H9 (cell line): ENCODE measurements at regions not wholly inside any gene's neighbourhood (a gene's known extent, or its start where the extent isn't known, plus 50 kb on each side); places are given as distances from the start of the nearest gene placed in this dataset.

ENCODE experiments used
- DNase-seq: peaks from one replicate; pipeline ENCODE4 v3.0.0-alpha.2; 2017
- H2AFZ ChIP-seq: one replicate; pipeline ENCODE4 v1.6.1; 2013; ENCODE audit warnings: mild to moderate bottlenecking, low read length, control low read depth, moderate library complexity
- H2AK5ac ChIP-seq: 2 replicates; pipeline ENCODE4 v1.6.1; 2013; ENCODE audit warnings: low read length, control low read depth, mixed read lengths; ENCODE audit not compliant: insufficient read length
- H2BK120ac ChIP-seq: one replicate; pipeline ENCODE4 v1.6.1; 2013; ENCODE audit warnings: low read depth, mild to moderate bottlenecking, low read length, control low read depth, inconsistent platforms; ENCODE audit not compliant: poor library complexity, severe bottlenecking
- H2BK12ac ChIP-seq: 2 replicates; pipeline ENCODE4 v1.6.1; 2013; ENCODE audit warnings: low read length, control low read depth, mixed read lengths, low read depth; ENCODE audit not compliant: insufficient read length
- H2BK15ac ChIP-seq: 2 replicates; pipeline ENCODE4 v1.6.1; 2013; ENCODE audit warnings: low read depth, low read length, control low read depth
- H2BK20ac ChIP-seq: one replicate; pipeline ENCODE4 v1.6.1; 2013; ENCODE audit warnings: low read depth, mild to moderate bottlenecking, low read length, control low read depth, inconsistent platforms; ENCODE audit not compliant: poor library complexity, severe bottlenecking
- H2BK5ac ChIP-seq: 2 replicates; pipeline ENCODE4 v1.6.1; 2013; ENCODE audit warnings: low read length, control low read depth, mixed read lengths; ENCODE audit not compliant: insufficient read length
- H3K14ac ChIP-seq: 2 replicates; pipeline ENCODE4 v1.6.1; 2013; ENCODE audit warnings: low read length, control low read depth; ENCODE audit not compliant: insufficient read depth
- H3K18ac ChIP-seq: 2 replicates; pipeline ENCODE4 v1.6.1; 2013; ENCODE audit warnings: low read depth, mild to moderate bottlenecking, mixed read lengths, low read length, control low read depth; ENCODE audit not compliant: insufficient read length
- H3K23ac ChIP-seq: 2 replicates; pipeline ENCODE4 v1.6.1; 2013; ENCODE audit warnings: low read length, control low read depth, mixed read lengths, low read depth; ENCODE audit not compliant: insufficient read length
- H3K23me2 ChIP-seq: 2 replicates; pipeline ENCODE4 v1.6.1; 2013; ENCODE audit warnings: low read depth, mild to moderate bottlenecking, mixed read lengths, low read length, control low read depth; ENCODE audit not compliant: insufficient read length, poor library complexity, severe bottlenecking
- H3K27ac ChIP-seq: 2 replicates; pipeline ENCODE4 v1.5.1; 2013; ENCODE audit warnings: low read length, control low read depth, mixed read lengths, low read depth; ENCODE audit not compliant: insufficient read length
- H3K27me3 ChIP-seq: 2 replicates; pipeline ENCODE4 v1.6.1; 2013; ENCODE audit warnings: low read length, control low read depth, inconsistent platforms; ENCODE audit not compliant: insufficient read depth
- H3K4ac ChIP-seq: 2 replicates; pipeline ENCODE4 v1.6.1; 2013; ENCODE audit warnings: low read depth, mild to moderate bottlenecking, control low read depth, inconsistent platforms, low read length, moderate library complexity
- H3K4me1 ChIP-seq: 2 replicates; pipeline ENCODE4 v1.6.1; 2013; ENCODE audit warnings: low read length, control low read depth, inconsistent platforms; ENCODE audit not compliant: insufficient read depth
- H3K4me2 ChIP-seq: 2 replicates; pipeline ENCODE4 v1.6.1; 2013; ENCODE audit warnings: low read length, control low read depth, mixed read lengths; ENCODE audit not compliant: insufficient read length, insufficient read depth
- H3K56ac ChIP-seq: 2 replicates; pipeline ENCODE4 v1.6.1; 2013; ENCODE audit warnings: low read depth, mild to moderate bottlenecking, mixed read lengths, low read length, control low read depth; ENCODE audit not compliant: insufficient read length
- H3K79me1 ChIP-seq: 2 replicates; pipeline ENCODE4 v1.6.1; 2013; ENCODE audit warnings: low read depth, mild to moderate bottlenecking, moderate library complexity, low read length, control low read depth, inconsistent platforms; ENCODE audit not compliant: insufficient read depth, poor library complexity, severe bottlenecking
- H3K79me2 ChIP-seq: 2 replicates; pipeline ENCODE4 v1.6.1; 2013; ENCODE audit warnings: low read length, control low read depth, inconsistent platforms; ENCODE audit not compliant: insufficient read depth
- H3K9ac ChIP-seq: 2 replicates; pipeline ENCODE4 v1.6.1; 2013; ENCODE audit warnings: low read length, control low read depth, mixed read lengths; ENCODE audit not compliant: insufficient read length; ENCODE audit errors: extremely low read depth
- H3K9me3 ChIP-seq: one replicate; pipeline ENCODE4 v1.6.1; 2013; ENCODE audit warnings: low read depth, low read length, inconsistent platforms; ENCODE audit not compliant: control insufficient read depth
- H3T11ph ChIP-seq: one replicate; pipeline ENCODE4 v1.6.1; 2013; ENCODE audit warnings: mild to moderate bottlenecking, low read length, control low read depth, inconsistent platforms
- H4K20me1 ChIP-seq: one replicate; pipeline ENCODE4 v1.6.1; 2013; ENCODE audit not compliant: control insufficient read depth, insufficient read length, insufficient read depth
- H4K5ac ChIP-seq: 2 replicates; pipeline ENCODE4 v1.6.1; 2013; ENCODE audit warnings: low read depth, mild to moderate bottlenecking, mixed read lengths, low read length, control low read depth; ENCODE audit not compliant: insufficient read length
- H4K8ac ChIP-seq: replicated peaks from 2 replicates; pipeline ENCODE4 v1.6.1; 2013; ENCODE audit warnings: low read length, control low read depth, mixed read lengths, low read depth; ENCODE audit not compliant: insufficient read length
- H4K91ac ChIP-seq: 2 replicates; pipeline ENCODE4 v1.6.1; 2013; ENCODE audit warnings: low read depth, mild to moderate bottlenecking, moderate library complexity, mixed read lengths, low read length, control low read depth; ENCODE audit not compliant: insufficient read length
- H3K27ac Mint-ChIP-seq, 3 experiments: 2 replicates in 2 of 3; 3 replicates in 1 of 3; pipeline ENCODE4 v1.8.0; 2020 to 2021; ENCODE audit warnings: mixed read lengths in 3 of 3, mild to moderate bottlenecking in 1 of 3, moderate library complexity in 1 of 3
- H3K27me3 Mint-ChIP-seq: 2 replicates; pipeline ENCODE4 v1.8.0; 2021; ENCODE audit warnings: low read depth, mild to moderate bottlenecking, moderate library complexity, mixed read lengths
- H3K36me3 Mint-ChIP-seq, 3 experiments: 2 replicates in 2 of 3; 3 replicates in 1 of 3; pipeline ENCODE4 v1.8.0; 2020 to 2021; ENCODE audit warnings: low read depth in 3 of 3, mixed read lengths in 3 of 3; ENCODE audit not compliant: insufficient read depth in 1 of 3
- H3K4me1 Mint-ChIP-seq, 2 experiments: 2 replicates each; pipeline ENCODE4 v1.8.0; 2020; ENCODE audit warnings: mixed read lengths in 2 of 2
- H3K4me3 Mint-ChIP-seq, 2 experiments: 2 replicates in 1 of 2; 3 replicates in 1 of 2; pipeline ENCODE4 v1.8.0; 2020 to 2021; ENCODE audit warnings: mild to moderate bottlenecking in 2 of 2, mixed read lengths in 2 of 2, moderate library complexity in 1 of 2
- H3K9me3 Mint-ChIP-seq, 2 experiments: 2 replicates in 1 of 2; 3 replicates in 1 of 2; pipeline ENCODE4 v1.8.0; 2020; ENCODE audit warnings: mild to moderate bottlenecking in 2 of 2, mixed read lengths in 2 of 2, moderate library complexity in 1 of 2
- CTCF ChIP-seq: fragments of 200-600 bp; sonication (generic); conservative IDR thresholded peaks from 3 replicates; pipeline ENCODE4 v1.8.0; 2021; ENCODE audit warnings: antibody characterized with exemption, mild to moderate bottlenecking
- whole genome bisulfite sequencing: extraction: QIAGEN DNeasy Blood & Tissue Kit; methylation state at CpG from one replicate; pipeline ENCODE4 v1.1.7; 2013; ENCODE audit warnings: missing lambda C conversion rate, low lambda C conversion rate, mixed read lengths; ENCODE audit not compliant: insufficient read length; ENCODE audit errors: extremely low coverage; 5-methylcytosine and 5-hydroxymethylcytosine counted together

- no peak overlapping the region for H3K14ac ChIP-seq
- no peak for DNase-seq
- H3K79me1 ChIP-seq, result no peaks in the 10 kb centered on the region
- H2BK120ac ChIP-seq, result no peak overlapping the region
- no peak overlapping the region for H3K23ac ChIP-seq
- no peaks in the 10 kb centered on the region for H3K9me3 ChIP-seq
- no peak overlapping the region for H3K56ac ChIP-seq
- H4K8ac ChIP-seq, result no peak overlapping the region
- H3K79me2 ChIP-seq, result no peaks in the 10 kb centered on the region
- H3K27me3 ChIP-seq, result no peaks in the 10 kb centered on the region; the same call in 1 of the 2 replicates
- H3T11ph ChIP-seq, result no peak overlapping the region
- no peak overlapping the region for H4K91ac ChIP-seq
- H3K27ac ChIP-seq, result no peak overlapping the region
- no peak overlapping the region for H2BK20ac ChIP-seq
- H4K20me1 ChIP-seq, result no peaks in the 10 kb centered on the region
- no peak overlapping the region for H3K9ac ChIP-seq
- no peaks in the 10 kb centered on the region for H3K23me2 ChIP-seq
- Mint-ChIP-seq H3K9me3 (peaks cover 0 to 5% of the 10 kb centered on the region in 2 experiments; a peak in 2 of 5 replicates), H3K27me3 (no peaks in the 10 kb centered on the region; the same call in 1 of the 2 replicates), H3K4me1 (no peaks in the 10 kb centered on the region), H3K4me3 (no peak overlapping the region), H3K27ac (no peak overlapping the region), H3K36me3 (peaks cover 0 to 4% (median 0%) of the 10 kb centered on the region in 3 experiments; a peak in 2 of 7 replicates)
- TF ChIP-seq CTCF, result no peak
- no peak overlapping the region for H4K5ac ChIP-seq
- H2BK12ac ChIP-seq, result no peak overlapping the region
- no peak overlapping the region for H3K4me2 ChIP-seq
- no peak overlapping the region for H2BK5ac ChIP-seq
- H3K4ac ChIP-seq, result no peak overlapping the region
- no peaks in the 10 kb centered on the region for H3K4me1 ChIP-seq
- WGBS, result no CpG with 5 or more reads among the region's 2 CpGs
- H2BK15ac ChIP-seq, result no peak overlapping the region
- no peak overlapping the region for H3K18ac ChIP-seq
- no peak overlapping the region for H2AK5ac ChIP-seq
- H2AFZ ChIP-seq, result no peak overlapping the region
Measured at GRCh38 chr13:90926459-90926858, 421.0 kb upstream of the MIR17HG start.
